EL (cell line): ENCODE measurements at regions not wholly inside any gene's neighbourhood (a gene's known extent, or its start where the extent isn't known, plus 50 kb on each side); places are given as distances from the start of the nearest gene placed in this dataset.

Source experiments
- DNase-seq: peaks from one replicate; pipeline ENCODE4 v3.0.0-alpha.2; 2016

- DNase-seq, result no peak
Observed at GRCh38 chr14:100638211-100638855, 51.1 kb upstream of the BEGAIN start.

- no peak for DNase-seq
Observed at GRCh38 chr14:100639280-100639679, 52.1 kb upstream of the BEGAIN start.

- DNase-seq, result no peak
Observed at GRCh38 chr14:100640471-100641273, 53.5 kb upstream of the BEGAIN start.

- DNase-seq, result no peak
Observed at GRCh38 chr14:100641274-100641860, 54.1 kb upstream of the BEGAIN start.

- DNase-seq, result no peak
Observed at GRCh38 chr14:100643426-100643825, 56.2 kb upstream of the BEGAIN start.

GRCh38 chr14:100644383-100644782 lies 57.2 kb upstream of the BEGAIN start:
- no peak for DNase-seq

GRCh38 chr14:100644784-100645183 lies 57.6 kb upstream of the BEGAIN start:
- DNase-seq, result no peak

- DNase-seq, result peak; percentile 79
Observed at GRCh38 chr14:100645196-100645981, 58.2 kb upstream of the BEGAIN start.

GRCh38 chr14:100645982-100646314 lies 58.7 kb upstream of the BEGAIN start:
- no peak for DNase-seq

GRCh38 chr14:100648474-100649172 lies 61.4 kb upstream of the BEGAIN start:
- DNase-seq, result no peak

- DNase-seq, result peak; percentile 57
Observed at GRCh38 chr14:100649173-100649519, 61.9 kb upstream of the BEGAIN start.

- DNase-seq, result no peak
Observed at GRCh38 chr14:100651999-100652508, 64.8 kb upstream of the BEGAIN start.

GRCh38 chr14:100652744-100653143 lies 65.5 kb upstream of the BEGAIN start:
- DNase-seq, result no peak

GRCh38 chr14:100653409-100653808 lies 66.2 kb upstream of the BEGAIN start:
- no peak for DNase-seq

GRCh38 chr14:100654025-100654813 lies 67.0 kb upstream of the BEGAIN start:
- DNase-seq, result no peak

- DNase-seq, result no peak
Observed at GRCh38 chr14:100654814-100655740, 67.9 kb upstream of the BEGAIN start.

GRCh38 chr14:100655741-100656085 lies 68.5 kb upstream of the BEGAIN start:
- DNase-seq, result no peak

GRCh38 chr14:100656996-100657395 lies 69.7 kb upstream of the DLK1 start:
- DNase-seq, result no peak

GRCh38 chr14:100657780-100658179 lies 68.9 kb upstream of the DLK1 start:
- no peak for DNase-seq

- DNase-seq, result no peak
Observed at GRCh38 chr14:100658181-100658886, 68.4 kb upstream of the DLK1 start.
